HG02798 (cell line): ENCODE measurements at regions not wholly inside any gene's neighbourhood (a gene's known extent, or its start where the extent isn't known, plus 50 kb on each side); places are given as distances from the start of the nearest gene placed in this dataset.

Experiments
- ATAC-seq: cut with Tn5 transposase; IDR thresholded peaks from one replicate; pipeline ENCODE4 v1.9.1; 2021; ENCODE audit warnings: mild to moderate bottlenecking; ENCODE audit not compliant: unreplicated experiment, poor library complexity

GRCh38 chr2:223107825-223108224 is 55.8 kb downstream of the KCNE4 start:
- no peak for ATAC-seq

DNA sequence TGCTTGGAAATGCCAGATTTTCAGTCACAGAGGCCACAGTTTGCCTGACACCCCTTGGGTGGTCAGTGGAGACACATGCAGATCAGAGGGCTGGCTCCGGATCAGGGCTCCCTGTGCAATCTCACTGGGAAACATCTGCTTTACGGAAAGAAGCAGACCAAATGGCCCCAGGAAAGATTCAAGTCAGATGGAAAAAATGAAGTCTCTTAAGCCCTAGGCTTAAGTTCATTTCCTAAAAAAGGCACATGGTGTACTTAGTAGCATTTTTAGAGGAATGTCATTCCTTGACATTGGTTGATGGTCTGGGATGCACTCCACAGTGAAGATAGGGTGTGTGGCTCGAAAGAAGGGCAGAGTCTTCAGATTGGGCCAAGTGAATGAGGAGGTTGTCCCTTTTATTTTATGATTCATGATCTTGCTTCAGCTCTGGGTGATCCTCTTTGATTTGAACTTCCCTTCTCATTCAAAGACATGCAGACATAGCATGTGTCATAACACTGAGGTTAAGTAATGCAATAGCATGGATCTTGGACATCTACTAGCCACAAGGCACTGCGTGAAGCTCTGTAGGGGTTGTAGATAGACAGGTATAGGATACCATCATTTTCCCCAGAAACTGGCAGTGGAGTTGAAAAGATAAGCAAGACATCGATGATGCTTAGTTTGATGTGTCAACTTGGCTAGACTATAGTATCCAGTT is 56.5 kb downstream of the KCNE4 start:
- ATAC-seq, result no peak

- no peak for ATAC-seq
Measured at GRCh38 chr2:223109341-223109740, 57.4 kb downstream of the KCNE4 start.

DNA sequence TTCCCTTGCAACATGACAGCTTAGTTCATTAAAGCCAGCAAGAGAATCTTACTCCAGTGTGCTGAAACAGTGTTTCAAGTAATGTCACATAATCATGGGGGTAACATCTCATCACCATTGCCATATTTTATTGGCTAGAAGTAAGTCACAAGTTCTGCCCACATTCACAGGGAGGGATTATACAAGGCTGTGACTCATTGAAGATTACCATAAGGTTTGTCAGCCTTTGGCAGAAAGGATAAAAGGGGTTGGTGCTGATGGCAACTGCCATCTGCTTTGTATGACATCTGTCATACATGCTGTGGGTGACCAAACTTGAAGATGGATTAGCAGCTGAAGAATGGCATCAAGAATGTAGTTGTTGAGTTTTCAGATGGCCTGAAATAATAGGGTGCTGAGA is 61.2 kb downstream of the KCNE4 start:
- no peak for ATAC-seq

DNA sequence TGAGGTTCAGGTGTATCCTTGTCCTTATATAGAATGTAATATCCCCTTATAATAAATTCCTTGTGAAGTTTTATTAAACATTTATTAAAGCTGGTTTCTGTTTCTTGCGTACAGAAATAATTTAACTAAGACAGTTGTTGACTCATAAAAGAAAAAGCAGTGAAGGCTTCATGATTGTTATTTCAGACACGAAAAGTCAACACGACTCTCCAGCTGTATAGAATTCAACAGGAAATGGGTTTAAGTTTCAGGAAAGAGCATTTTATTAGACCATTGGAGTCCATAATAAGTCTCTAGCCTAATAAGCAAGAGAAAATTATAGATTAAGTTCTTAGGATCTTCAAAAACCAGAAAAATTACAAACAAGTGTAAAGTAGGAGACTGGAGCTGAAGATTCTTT is 62.2 kb downstream of the KCNE4 start:
- no peak for ATAC-seq

DNA sequence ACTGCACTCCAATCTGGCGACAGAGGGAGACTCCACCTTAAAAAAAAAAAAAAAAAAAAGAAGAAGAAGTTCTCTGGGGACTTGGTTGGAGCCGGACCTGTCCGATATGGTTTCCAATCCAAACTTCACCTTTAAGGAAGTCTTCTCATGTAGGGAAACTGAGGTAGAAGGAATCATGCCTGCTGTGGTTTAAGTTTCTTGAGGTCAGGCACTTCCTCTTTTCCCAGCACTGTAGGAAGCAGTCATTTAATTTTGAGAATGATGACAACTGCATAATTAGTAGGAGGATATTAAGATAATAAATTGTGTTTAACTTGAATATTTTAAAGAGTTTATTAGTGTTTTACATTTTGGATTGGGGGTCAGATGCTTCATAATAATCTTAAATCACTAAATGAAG is 62.9 kb downstream of the KCNE4 start:
- ATAC-seq, result no peak

DNA sequence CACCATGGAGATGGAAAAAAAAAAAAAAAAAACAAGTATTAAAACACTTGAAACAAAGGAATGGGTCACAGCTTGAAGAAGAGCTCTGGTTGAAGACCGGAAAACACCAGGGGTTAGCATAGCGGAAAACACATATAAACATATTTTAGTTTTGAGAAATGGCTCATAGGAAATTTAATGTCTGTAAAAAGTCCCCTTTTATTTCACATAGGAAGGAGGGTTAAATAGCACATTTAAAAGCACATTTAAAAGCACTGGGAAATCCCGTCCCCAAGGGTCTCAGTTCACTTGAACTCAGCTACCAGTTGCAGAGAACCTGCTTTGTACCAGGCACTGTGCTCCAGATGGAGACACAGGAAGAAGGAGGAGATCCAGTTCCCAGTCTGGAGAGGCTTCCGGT is 65.5 kb downstream of the KCNE4 start:
- no peak for ATAC-seq

DNA sequence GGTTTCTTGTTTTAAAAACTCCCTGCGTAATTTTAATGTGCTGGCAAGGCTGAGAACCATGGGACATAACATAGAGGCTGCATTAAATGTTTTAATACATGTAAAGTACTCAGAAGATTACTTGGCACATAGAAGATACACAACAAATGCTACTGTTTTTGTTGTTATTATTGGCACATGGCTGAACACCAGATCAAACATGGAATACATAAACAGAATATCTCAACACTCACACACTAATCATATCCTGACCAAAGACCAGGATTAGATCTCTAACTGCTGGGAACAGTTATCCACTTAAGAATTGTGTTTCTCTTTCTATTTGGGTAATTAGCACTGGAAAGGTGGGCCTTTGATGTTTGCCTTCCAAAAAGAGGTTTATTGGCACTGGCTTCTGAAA is 69.3 kb downstream of the KCNE4 start:
- ATAC-seq, result no peak

- no peak for ATAC-seq
Measured at GRCh38 chr2:223122781-223123180, 70.8 kb downstream of the KCNE4 start.

DNA sequence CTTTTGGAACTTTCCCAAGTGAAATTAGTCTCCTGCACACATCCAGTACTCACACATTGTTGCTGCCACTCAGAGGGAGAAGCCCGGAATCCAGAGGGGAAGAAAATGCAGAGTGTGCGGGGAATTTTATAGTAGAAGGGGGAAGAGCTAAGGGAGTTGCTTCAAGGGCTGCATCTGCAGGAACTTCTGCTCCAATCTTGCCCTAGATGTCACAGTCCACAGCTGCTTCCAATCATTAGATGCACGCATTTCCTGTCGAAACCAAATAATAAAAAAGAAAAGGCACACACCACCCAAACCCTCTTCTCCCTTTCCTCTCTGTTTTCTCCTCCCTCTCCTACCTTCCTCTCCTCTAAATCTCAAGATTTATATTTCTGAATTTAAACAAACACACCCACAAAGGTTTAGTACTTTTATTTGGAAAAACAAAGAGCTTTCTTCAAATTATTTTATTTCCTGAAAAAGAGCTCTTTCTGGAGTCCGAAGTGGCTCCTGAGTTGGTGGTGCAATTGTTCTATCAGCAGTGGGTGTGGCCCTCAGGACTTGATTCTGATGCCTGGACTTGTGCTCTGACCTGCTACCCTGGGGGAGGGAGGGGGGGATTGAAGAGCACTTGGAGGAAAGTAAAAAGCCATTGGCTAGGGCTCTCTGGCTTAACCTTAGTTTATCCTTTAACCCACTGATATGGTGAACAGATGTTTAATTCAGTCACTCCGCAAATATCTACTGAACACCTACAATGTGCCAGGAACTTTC is 72.0 kb downstream of the KCNE4 start:
- no peak for ATAC-seq

DNA sequence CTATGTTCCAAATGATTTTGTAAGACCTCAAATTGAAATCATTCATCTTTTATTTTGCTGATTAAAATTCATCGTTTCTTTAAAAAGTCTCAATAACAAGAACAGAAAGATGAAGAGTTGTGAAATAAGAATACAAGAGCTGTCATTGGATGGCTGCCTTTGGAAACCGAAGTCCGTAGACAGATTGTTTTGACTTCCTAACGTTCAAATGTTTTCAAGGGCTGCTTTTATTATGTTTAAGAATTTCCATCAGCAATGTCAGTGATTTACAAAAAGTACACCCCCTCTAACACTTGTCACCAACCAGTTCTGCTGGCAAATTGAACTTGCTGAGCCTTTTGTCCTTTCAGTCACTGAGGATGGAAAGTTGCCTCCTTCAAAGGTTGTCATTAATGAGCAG is 89.6 kb downstream of the KCNE4 start:
- ATAC-seq, result no peak

GRCh38 chr2:223142118-223142517 is 90.1 kb downstream of the KCNE4 start:
- ATAC-seq, result no peak

DNA sequence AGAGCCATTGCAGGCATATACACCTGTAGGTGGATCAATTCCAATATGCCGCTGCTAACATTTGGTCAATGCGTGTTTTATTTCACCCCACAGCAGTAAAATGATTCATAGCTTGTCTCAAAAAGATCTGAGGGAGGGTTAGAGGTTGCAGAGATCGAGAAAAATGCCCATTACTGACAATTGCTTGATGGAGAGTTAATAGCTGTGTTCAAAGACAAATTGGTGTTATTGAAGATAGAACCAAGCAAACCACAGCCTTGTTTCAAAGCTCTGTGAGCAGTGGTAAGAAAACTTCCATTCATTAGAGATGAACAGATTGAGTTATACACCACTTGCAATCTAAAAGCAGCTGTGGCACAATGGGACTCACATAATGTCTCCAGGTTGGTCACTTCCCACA is 95.4 kb downstream of the KCNE4 start:
- no peak for ATAC-seq

GRCh38 chr2:223148516-223148915 is 96.5 kb downstream of the KCNE4 start:
- no peak for ATAC-seq

GRCh38 chr2:223155956-223156355 is 104.0 kb downstream of the KCNE4 start:
- no peak for ATAC-seq

DNA sequence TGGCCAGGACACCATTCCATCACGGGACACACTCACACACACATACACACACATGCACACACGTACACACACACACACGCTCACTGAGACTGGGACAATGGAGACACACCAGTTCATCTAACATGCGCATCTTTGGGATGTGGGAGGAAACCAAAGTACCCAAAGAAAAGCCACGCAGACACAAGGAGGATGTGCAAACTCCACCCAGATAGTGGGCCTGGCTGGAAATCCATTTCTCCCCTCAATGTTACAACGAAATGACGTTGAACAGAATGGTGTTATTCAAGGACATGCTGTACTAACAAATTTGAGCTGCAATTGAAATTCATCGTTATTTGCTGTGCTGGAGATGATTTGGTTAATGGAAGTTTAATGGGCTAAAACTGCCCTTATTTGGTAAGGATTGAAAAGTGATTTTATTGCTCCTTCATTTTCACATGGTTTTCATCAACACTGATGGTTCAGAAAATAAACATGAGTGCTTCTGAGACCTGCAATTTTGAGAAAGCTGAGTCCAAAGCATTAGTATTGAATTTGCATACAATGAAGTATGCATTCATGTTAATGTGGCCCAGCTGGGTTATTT is 110.0 kb downstream of the KCNE4 start:
- no peak for ATAC-seq

- no peak for ATAC-seq
Measured at GRCh38 chr2:223165423-223166214, 113.6 kb downstream of the KCNE4 start.

- ATAC-seq, result no peak
Measured at GRCh38 chr2:223166215-223166493, 114.2 kb downstream of the KCNE4 start.

DNA sequence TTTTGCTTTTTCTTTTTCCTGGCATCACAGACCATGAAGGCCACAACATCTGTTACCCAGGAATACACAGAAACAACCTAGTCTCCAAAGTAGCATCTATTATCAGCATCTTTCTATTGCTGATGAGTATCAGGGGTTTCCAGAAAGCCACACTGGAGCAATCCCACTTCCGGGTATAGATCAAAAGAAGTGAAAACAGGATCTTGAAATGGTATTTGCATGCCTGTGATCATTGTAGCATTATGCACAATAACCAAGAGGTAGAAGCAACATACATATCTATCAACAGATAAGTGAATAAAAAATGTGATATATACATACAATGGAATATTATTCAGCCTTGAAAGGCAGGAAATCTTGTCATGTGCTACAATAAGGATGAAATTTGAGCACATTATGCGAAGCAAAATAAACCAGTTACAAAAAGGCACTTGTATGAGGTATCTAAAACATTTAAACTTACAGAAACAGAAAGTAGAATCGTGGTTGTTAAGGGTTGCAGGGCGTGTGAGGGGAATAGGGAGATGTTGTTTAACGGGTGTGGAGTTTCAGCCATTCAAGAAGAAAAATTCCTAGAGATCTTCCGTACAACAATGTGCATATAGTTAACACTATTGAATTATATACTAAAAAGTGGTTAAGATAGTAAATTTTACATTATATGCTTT is 115.1 kb downstream of the KCNE4 start:
- peak; percentile 59 for ATAC-seq

DNA sequence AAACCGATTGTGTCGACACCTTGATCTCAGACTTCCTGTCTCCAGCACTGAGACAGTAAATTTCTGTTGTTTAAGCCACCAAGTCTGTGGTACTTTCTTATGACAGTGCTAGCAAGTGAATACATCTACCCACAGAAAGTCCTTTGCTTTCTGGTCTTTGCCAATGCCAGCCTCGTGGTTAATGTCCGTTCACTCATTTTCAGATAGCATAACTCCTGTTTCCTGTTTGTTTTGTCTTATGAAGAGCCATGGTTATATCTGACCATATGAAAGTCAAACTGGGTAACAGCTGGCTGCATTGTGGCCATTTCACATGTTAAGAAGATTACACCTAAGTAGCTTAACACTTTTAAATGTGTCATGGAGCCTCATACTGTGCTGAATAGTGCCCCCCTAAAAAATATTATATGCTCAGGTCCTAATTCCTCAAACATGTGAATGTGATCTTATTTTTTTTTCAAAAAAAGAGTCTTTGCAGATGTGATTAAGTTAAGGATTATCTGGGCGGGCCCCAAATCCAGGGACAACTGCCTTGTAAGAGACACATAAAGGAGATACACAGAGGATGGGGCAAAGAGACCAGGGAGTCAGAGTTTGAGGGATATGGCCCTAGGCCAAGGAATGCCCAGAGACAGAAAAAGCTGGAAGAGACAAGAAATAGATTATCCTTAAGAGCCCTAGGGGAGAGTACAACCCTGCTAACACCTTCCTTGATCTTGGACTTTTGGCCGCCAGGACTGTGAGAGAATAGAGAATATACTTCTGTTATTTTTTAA is 118.0 kb downstream of the KCNE4 start:
- ATAC-seq, result peak; percentile 58
